Esophagus muscularis mucosa (tissue), 4 donors: ENCODE measurements at regions not wholly inside any gene's neighbourhood (a gene's known extent, or its start where the extent isn't known, plus 50 kb on each side); places are given as distances from the start of the nearest gene placed in this dataset.

Source experiments
- CTCF ChIP-seq, 3 experiments: fragments of 200-600 bp in 2 of 3; fragments of 450-650 bp in 1 of 3; sonication (generic) in 2 of 3; IDR thresholded peaks; one replicate each; pipeline ENCODE4 v1.5.1; 2017 to 2019; ENCODE audit warnings: antibody characterized with exemption in 3 of 3, mild to moderate bottlenecking in 2 of 3, moderate library complexity in 1 of 3
- EP300 ChIP-seq: sonication (generic); formaldehyde crosslinking; IDR thresholded peaks from one replicate; pipeline ENCODE4 v1.6.1; 2017; ENCODE audit warnings: antibody characterized with exemption
- POLR2A ChIP-seq: fragments of 450-650 bp; IDR thresholded peaks from one replicate; pipeline ENCODE4 v1.6.1; 2017; ENCODE audit warnings: antibody characterized with exemption, moderate library complexity, mild to moderate bottlenecking, low read depth
- POLR2AphosphoS5 ChIP-seq, 2 donors: sonication (generic); formaldehyde crosslinking; IDR thresholded peaks; one replicate each; pipeline ENCODE4 v1.6.1; 2017; ENCODE audit warnings: antibody characterized with exemption in 2 of 2

GRCh38 chr1:103960710-103961109 is 211.0 kb downstream of the AMY1C start:
- TF ChIP-seq CTCF (IDR thresholded peaks at IDR 0.05), result no peak
- TF ChIP-seq EP300, result no peak
- TF ChIP-seq POLR2A, result no peak
- TF ChIP-seq POLR2AphosphoS5 (IDR thresholded peaks at IDR 0.05), result no peak
